Stimulated activated CD4-positive, alpha-beta T cell treated with anti-CD3 and anti-CD28 coated beads, Interleukin-15, amount 100 ng/mL, for 24 hours (primary cell): ENCODE measurements at regions not wholly inside any gene's neighbourhood (a gene's known extent, or its start where the extent isn't known, plus 50 kb on each side); places are given as distances from the start of the nearest gene placed in this dataset.

Experiments
- DNase-seq: peaks from one replicate; pipeline ENCODE4 v3.0.0-alpha.2; 2020

- DNase-seq, result no peak
These were observed 331.5 kb upstream of the NPVF start for GRCh38 chr7:25559581-25560367.

- no peak for DNase-seq
These were observed 334.4 kb upstream of the NPVF start for GRCh38 chr7:25562673-25563182.

GRCh38 chr7:25565002-25565401 lies 336.7 kb upstream of the NPVF start:
- no peak for DNase-seq

- peak; percentile 59 for DNase-seq
These were observed 337.7 kb upstream of the NPVF start for GRCh38 chr7:25565949-25566348.

- DNase-seq, result no peak
These were observed 339.1 kb upstream of the NPVF start for GRCh38 chr7:25567430-25567829.

- no peak for DNase-seq
These were observed 341.5 kb upstream of the NPVF start for GRCh38 chr7:25569765-25570164.

- DNase-seq, result no peak
These were observed 344.1 kb upstream of the NPVF start for GRCh38 chr7:25572423-25572822.

GRCh38 chr7:25574828-25575227 lies 346.5 kb upstream of the NPVF start:
- DNase-seq, result no peak

- no peak for DNase-seq
These were observed 347.3 kb upstream of the NPVF start for GRCh38 chr7:25575634-25576033.

- no peak for DNase-seq
These were observed 350.9 kb upstream of the NPVF start for GRCh38 chr7:25578991-25579777.

- DNase-seq, result no peak
These were observed 351.4 kb upstream of the NPVF start for GRCh38 chr7:25579778-25580075.

GRCh38 chr7:25580141-25580540 lies 351.9 kb upstream of the NPVF start:
- DNase-seq, result no peak

- DNase-seq, result no peak
These were observed 355.3 kb upstream of the NPVF start for GRCh38 chr7:25583621-25584020.

GRCh38 chr7:25584112-25584938 lies 356.0 kb upstream of the NPVF start:
- DNase-seq, result no peak

GRCh38 chr7:25586513-25586912 lies 358.2 kb upstream of the NPVF start:
- no peak for DNase-seq

GRCh38 chr7:25594122-25594521 lies 365.8 kb upstream of the NPVF start:
- no peak for DNase-seq

- no peak for DNase-seq
These were observed 366.4 kb upstream of the NPVF start for GRCh38 chr7:25594728-25595127.

- no peak for DNase-seq
These were observed 367.7 kb upstream of the NPVF start for GRCh38 chr7:25595996-25596395.

- no peak for DNase-seq
These were observed 368.2 kb upstream of the NPVF start for GRCh38 chr7:25596443-25596842.

GRCh38 chr7:25597946-25598345 lies 369.7 kb upstream of the NPVF start:
- DNase-seq, result no peak

- DNase-seq, result no peak
These were observed 370.5 kb upstream of the NPVF start for GRCh38 chr7:25598765-25599164.

- DNase-seq, result no peak
These were observed 372.1 kb upstream of the NPVF start for GRCh38 chr7:25600262-25600920.
